HG03039 (cell line): ENCODE measurements at regions not wholly inside any gene's neighbourhood (a gene's known extent, or its start where the extent isn't known, plus 50 kb on each side); places are given as distances from the start of the nearest gene placed in this dataset.

Experiments
- ATAC-seq: cut with Tn5 transposase; IDR thresholded peaks from one replicate; pipeline ENCODE4 v1.9.1; 2021; ENCODE audit warnings: mild to moderate bottlenecking, moderate library complexity; ENCODE audit not compliant: unreplicated experiment

DNA sequence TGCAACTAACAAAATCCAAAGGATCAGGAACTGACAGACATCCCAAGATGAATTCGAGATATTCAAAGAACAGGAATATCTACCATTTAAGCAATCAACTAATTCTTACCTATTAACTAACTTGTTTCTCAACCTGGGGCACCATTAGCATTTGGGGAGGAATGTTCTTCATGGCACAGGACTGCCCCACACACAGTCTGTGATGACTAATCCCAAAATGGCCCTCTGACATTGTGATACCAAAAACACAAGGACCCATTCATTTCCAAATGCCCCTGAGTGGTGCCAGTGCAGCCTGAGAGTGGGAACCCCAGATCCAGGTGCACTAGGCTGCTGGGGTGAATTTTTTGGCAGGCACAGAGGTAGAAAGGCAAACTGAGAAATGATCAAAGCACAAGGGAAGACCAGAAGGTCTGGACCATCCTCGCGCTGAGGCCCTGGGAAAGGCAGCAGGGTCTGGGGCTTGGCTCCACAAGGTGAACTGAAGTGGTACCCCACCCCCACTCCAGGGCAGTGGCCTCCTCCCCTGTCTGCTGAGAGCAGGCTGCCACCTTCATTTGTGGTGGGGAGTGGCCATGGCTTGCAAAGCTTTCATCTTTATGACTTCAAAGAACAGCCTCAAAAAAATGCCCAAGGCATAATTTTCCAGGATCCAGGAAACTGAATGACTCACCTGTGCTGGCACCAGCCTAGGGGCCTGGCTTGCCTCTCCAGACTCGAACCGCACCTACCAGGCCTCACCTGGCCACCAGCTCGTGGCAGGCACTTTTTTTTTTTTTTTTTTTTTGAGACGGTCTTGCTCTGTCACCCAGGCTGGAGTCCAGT lies 122.4 kb downstream of the BCOR start:
- ATAC-seq, result no peak

- no peak for ATAC-seq
Observed at GRCh38 chrX:39981946-39982345, 115.8 kb downstream of the BCOR start.

DNA sequence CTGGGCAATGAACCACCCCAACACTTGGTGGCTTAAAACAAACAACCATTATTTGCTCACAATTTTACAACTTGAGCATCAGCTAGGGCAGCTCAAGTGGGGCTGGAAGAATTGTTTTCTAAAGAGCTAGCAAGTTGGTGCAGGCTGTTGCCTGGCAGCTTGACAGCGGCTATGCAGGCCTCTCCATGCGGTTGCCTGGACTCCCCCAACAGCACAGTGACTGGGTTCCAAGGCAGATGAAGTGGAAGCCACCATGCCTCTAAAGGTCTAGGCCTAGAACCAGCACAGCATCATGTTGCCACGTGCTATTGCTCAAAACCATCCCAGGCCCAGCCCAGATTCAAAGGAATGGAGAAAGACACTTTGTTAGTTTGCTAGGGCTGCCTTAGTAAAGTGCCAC lies 114.8 kb downstream of the BCOR start:
- no peak for ATAC-seq

DNA sequence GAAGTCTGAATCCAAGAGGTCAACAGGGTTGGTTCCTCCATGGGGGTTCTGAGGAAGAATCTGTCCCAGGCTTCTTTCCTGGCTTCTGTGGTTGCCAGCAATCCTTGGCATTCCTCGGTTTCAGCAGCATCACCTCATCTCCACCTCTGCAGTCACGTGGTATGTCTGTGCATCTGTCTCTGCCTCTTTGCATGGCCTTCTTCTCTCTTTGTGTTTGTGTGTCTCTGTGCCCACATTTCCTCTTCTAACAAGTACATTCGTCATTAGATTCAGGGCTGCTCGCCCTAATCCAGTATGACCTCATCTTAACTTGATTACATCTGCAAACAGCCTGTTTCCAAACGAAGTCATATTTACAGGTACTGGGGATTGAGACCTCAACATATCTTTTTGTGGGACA lies 114.0 kb downstream of the BCOR start:
- no peak for ATAC-seq

- ATAC-seq, result no peak
Observed at GRCh38 chrX:39984191-39984956, 113.4 kb downstream of the BCOR start.

GRCh38 chrX:39985071-39985470 lies 112.7 kb downstream of the BCOR start:
- no peak for ATAC-seq

DNA sequence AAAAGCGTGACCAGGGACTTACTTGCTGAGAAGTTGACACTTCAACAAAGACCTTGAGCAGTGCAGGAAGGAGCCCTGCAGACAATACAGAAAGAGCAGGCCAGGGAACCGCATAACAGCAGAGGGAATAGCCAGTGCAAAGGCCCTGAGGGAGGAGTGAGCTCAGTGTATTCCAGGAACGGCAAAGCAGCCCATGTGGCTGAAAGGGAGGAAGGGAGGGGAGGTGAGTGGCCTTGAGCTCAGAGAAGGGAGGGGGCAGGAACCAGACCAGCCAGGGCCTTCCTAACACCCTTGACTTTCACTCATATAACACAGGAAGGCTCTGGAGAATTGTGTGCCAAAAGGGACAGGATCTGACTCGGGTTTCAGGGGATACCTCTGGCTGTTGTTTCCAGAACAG lies 112.2 kb downstream of the BCOR start:
- ATAC-seq, result no peak

GRCh38 chrX:39988496-39988895 lies 109.3 kb downstream of the BCOR start:
- ATAC-seq, result no peak

DNA sequence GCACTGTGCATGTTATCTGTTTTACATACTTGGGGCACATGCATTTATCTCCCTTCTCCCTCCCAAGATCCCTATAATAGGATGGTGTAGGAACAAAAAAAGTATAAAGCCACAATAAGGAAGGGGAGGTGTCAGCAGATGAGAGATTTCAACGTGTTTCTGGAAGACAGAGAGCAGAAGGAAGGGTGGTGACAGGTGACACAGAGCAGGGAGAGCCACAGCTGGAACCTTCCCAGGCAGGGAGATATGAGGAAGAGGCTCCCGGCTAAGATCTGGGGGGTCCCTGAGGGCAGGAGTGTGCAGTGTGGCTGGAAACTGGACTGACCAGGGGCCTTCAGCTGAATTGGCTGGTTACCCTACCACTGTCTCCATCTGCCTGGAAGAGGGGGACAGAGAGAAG lies 107.4 kb downstream of the BCOR start:
- ATAC-seq, result no peak

- no peak for ATAC-seq
Observed at GRCh38 chrX:39992300-39992699, 105.5 kb downstream of the BCOR start.

GRCh38 chrX:39995457-39995856 lies 102.3 kb downstream of the BCOR start:
- no peak for ATAC-seq

DNA sequence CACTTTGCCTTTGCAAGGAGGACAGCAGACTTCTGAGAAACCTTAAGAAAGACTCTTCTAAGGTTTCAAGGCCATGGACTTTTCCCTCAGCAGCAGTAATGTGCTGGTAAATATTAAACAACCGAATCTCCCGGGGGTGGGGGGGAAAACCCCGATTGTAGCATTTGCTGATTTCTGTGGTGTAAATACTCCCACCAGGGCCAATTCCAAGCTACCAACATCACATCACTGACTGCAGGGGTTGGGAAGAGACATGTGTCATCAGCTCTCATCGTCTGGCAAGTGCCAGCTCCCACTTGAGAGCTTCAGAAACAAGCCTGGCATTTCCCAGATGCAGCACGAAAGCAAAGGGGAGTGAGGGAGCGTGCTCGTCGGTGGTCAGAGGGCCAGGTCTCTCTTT lies 101.2 kb downstream of the BCOR start:
- ATAC-seq, result no peak

GRCh38 chrX:39998636-39999406 lies 98.9 kb downstream of the BCOR start:
- ATAC-seq, result no peak
